ENCODE measurements at regions not wholly inside any gene's neighbourhood (a gene's known extent, or its start where the extent isn't known, plus 50 kb on each side); places are given as distances from the start of the nearest gene placed in this dataset.

DNA sequence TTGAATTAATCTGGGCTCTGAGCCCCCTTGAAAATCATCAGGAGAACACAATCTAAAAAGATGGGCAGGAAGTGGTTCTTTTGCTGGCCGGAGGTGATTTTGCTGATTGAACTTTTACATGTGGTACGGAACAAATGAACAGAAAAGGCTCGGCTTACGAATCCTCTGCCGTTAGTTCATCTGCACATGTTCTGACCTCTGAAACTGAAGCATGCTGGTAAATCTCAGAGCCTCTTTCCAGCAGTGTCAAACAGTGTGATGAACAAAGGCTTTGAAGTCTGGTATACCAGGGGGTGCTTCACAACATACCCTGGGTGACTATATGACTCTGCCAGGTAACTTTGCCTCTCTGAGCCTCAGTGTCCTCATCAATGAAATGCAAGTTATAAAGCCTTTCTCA is 194.2 kb upstream of the C1QTNF7 start:
- H3K4me3 ChIP-seq (ENCODE audit: low read depth, low read length): no peak overlapping the region
- TF ChIP-seq, protein P1, sequence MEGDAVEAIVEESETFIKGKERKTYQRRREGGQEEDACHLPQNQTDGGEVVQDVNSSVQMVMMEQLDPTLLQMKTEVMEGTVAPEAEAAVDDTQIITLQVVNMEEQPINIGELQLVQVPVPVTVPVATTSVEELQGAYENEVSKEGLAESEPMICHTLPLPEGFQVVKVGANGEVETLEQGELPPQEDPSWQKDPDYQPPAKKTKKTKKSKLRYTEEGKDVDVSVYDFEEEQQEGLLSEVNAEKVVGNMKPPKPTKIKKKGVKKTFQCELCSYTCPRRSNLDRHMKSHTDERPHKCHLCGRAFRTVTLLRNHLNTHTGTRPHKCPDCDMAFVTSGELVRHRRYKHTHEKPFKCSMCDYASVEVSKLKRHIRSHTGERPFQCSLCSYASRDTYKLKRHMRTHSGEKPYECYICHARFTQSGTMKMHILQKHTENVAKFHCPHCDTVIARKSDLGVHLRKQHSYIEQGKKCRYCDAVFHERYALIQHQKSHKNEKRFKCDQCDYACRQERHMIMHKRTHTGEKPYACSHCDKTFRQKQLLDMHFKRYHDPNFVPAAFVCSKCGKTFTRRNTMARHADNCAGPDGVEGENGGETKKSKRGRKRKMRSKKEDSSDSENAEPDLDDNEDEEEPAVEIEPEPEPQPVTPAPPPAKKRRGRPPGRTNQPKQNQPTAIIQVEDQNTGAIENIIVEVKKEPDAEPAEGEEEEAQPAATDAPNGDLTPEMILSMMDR (IDR thresholded peaks at IDR 0.05; ENCODE audit: control insufficient read depth, extremely low read depth, insufficient read depth): no peak
- DNase-seq (ENCODE audit: low read depth): no peak

DNA sequence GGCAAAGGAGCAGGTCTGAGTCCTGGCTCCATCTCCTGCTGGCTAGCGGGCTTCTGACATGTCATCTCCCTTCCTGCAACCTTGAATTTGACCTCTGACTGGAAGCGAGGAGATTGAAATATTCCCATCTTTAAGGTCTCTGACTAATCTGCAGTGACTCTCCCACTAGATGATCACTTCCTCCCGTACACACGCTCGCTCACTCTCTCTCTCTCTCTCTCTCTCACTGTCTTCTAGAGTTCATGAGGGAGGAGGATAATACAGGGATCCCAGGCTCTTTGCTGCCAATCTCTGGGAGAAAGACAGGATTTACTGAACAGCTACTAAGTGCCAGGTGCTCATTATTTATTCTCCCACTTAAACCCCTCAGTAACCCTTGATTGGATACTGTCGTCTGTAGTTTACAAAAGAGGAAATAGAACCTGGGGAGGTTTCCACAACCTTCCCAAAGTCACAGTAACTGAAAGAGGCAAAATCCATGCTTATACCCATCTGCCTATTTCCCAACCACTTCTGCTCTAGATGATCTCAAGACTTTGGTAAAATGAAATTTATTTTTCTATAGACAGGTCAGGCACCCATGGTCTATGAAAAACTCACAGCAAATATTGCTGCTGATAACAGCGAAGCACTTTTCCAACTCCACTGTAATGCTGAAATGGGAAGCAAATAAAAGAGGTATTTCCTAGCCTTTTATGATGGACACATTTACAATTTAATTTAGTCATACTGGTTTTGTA is 193.5 kb upstream of the C1QTNF7 start:
- no peak overlapping the region for H3K4me3 ChIP-seq (ENCODE audit: low read depth, low read length)
- TF ChIP-seq, protein P1 (IDR thresholded peaks at IDR 0.05; ENCODE audit: control insufficient read depth, extremely low read depth, insufficient read depth): no peak
- DNase-seq (ENCODE audit: low read depth): no peak

DNA sequence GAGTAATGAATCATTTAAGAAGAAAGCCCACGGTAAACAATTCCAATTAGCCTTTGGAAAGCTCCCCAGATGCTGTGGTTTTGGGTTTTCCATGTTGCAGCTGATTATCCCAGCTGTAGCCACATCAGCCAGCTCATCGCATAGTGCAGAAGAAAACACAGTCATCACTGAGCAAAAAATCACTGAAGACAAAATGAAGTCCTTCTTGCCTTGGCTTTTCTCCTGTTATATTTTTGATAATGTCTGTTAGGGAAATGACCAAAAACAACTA is 193.0 kb upstream of the C1QTNF7 start:
- TF ChIP-seq, protein P1 (IDR thresholded peaks at IDR 0.05; ENCODE audit: control insufficient read depth, extremely low read depth, insufficient read depth): no peak
- H3K4me3 ChIP-seq (ENCODE audit: low read depth, low read length): no peak overlapping the region
- DNase-seq (ENCODE audit: low read depth): no peak

DNA sequence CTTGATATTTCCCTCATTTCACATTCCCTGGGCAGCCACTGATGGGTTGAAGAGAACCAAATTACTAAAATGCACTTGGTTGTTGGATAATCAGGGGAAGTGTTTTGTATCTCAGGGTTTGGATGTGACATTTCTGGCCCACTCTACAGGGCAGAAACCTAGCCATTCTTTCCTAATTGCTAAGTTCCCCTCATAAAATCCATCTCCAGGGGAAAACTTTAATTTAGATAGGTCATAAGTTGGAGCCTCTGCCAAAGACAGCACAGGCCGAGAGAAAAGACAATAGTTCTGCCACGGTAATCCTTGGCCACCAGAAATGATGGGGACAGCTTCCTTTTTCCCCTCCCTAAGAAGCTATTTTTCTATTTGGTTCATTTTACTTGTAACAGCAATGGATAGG is 192.7 kb upstream of the C1QTNF7 start:
- no peak for DNase-seq (ENCODE audit: low read depth)
- H3K4me3 ChIP-seq (ENCODE audit: low read depth, low read length): no peak overlapping the region
- TF ChIP-seq, protein P1 (IDR thresholded peaks at IDR 0.05; ENCODE audit: control insufficient read depth, extremely low read depth, insufficient read depth): no peak

DNA sequence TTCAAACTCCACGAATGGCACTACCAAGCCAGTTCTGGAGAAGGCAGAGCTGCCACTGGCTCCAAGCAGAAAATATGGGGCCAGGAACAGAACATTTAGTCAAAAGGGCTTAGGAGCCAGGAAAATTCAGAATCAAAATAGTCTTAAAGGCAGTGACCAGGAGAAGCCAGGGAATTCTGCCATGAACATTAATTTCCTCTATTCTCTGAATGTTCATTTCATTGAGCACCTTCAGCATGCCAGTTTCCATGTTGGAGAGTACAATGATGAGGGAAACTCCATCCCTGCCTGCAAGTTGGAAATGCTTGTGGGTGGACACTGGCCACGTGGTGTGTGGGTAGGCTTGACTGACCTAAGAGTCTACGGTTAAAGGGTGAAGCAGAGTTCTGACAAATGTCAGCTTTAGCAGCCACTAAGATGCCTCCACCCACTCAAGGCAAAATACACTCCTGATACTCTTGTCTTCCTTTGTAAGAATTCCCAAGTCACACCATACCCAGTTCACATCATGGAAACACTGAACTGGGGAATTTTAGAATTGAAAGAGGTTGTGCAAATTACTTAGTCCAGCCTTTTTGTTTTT is 190.1 kb upstream of the C1QTNF7 start:
- no peak for DNase-seq (ENCODE audit: low read depth)
- H3K4me3 ChIP-seq (ENCODE audit: low read depth, low read length): no peak overlapping the region
- TF ChIP-seq, protein P1 (IDR thresholded peaks at IDR 0.05; ENCODE audit: control insufficient read depth, extremely low read depth, insufficient read depth): no peak

DNA sequence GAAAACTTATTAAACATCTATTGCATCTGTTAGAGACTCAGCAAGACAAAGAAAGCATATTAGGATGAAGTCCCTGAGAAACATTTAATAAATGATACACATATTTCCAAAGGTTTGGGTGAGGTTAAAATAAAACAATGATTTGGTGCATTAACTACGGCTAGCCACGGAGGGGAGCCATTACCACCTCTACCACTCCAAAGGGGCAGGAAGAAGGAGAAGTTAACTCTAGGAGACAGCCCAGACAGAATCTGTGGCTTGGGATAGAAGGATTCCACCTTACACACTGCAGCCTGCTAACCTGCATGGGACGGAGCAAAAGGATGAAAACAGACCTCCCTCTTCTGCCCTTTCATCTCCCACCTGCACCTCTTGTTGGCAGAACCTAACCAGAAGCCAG is 189.1 kb upstream of the C1QTNF7 start:
- DNase-seq (ENCODE audit: low read depth): no peak
- TF ChIP-seq, protein P1 (IDR thresholded peaks at IDR 0.05; ENCODE audit: control insufficient read depth, extremely low read depth, insufficient read depth): peak; percentile 78

DNA sequence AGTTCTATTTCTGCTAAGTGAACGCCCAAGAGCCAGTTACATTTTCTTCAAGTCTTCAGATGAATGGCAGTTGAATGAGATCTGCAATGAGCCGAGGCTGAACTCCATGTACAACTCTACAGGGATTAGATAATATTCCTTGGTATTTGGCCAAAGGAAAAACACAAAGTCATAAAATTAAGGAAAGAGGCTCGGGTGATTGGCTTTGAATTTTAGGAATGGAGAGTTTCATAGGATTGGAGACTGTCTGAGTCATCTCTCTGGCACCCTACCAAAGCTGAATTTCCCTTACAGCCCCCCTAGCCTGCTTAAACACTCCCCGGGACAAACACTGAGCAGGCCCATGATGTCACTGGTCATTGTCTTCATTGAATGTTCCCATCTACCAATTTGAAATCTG is 188.0 kb upstream of the C1QTNF7 start:
- TF ChIP-seq, protein P1 (IDR thresholded peaks at IDR 0.05; ENCODE audit: control insufficient read depth, extremely low read depth, insufficient read depth): no peak
- no peak for DNase-seq (ENCODE audit: low read depth)
- H3K4me3 ChIP-seq (ENCODE audit: low read depth, low read length): no peak overlapping the region

More for the DNA sequence above, 189.1 kb upstream of the C1QTNF7 start:
- no peak overlapping the region for H3K4me3 ChIP-seq (ENCODE audit: low read depth, low read length)
